PC-9 (cell line): ENCODE measurements at regions not wholly inside any gene's neighbourhood (a gene's known extent, or its start where the extent isn't known, plus 50 kb on each side); places are given as distances from the start of the nearest gene placed in this dataset.

Experiments
- BruUV-seq: library from RNA; stranded (reverse); fragments of 400-500 nt; replicated peaks from 2 replicates; lab custom pipeline; 2021; lab: Mats Ljungman, UMichigan
- CTCF ChIA-PET: fragments of 300-600 bp; sonication (Branson Sonifier 250); formaldehyde crosslinking; loops from one replicate; lab custom pipeline; 2022; ENCODE audit warnings: antibody characterized with exemption; lab: Charles Lee
- POLR2A ChIA-PET: fragments of 300-600 bp; sonication (Branson Sonifier 250); formaldehyde crosslinking; loops from one replicate; lab custom pipeline; 2022; ENCODE audit warnings: antibody characterized with exemption; ENCODE audit not compliant: unreplicated experiment; lab: Charles Lee
- DNase-seq, 2 experiments: peaks; one replicate each; pipeline versions ENCODE4 v3.0.0 to v3.0.0-alpha.2; 2015 to 2022; ENCODE audit warnings: mixed read lengths in 1 of 2
- H2AFZ ChIP-seq: fragments of 200-600 bp; sonication (generic); 2 replicates; pipeline ENCODE4 v1.8.1; 2017; ENCODE audit warnings: antibody characterized with exemption
- H3F3A ChIP-seq: fragments of 200-600 bp; sonication (generic); 2 replicates; pipeline ENCODE4 v1.8.1; 2017; ENCODE audit warnings: antibody characterized with exemption, mild to moderate bottlenecking, low read depth; ENCODE audit not compliant: insufficient read depth
- H3K27ac ChIP-seq: fragments of 200-600 bp; sonication (generic); 2 replicates; pipeline ENCODE4 v1.6.1; 2016; ENCODE audit warnings: mixed run types
- H3K27me3 ChIP-seq: fragments of 200-600 bp; sonication (generic); 2 replicates; pipeline ENCODE4 v1.6.1; 2016; ENCODE audit warnings: low read depth, mixed run types; ENCODE audit not compliant: insufficient read depth
- H3K36me3 ChIP-seq: fragments of 200-600 bp; sonication (generic); 2 replicates; pipeline ENCODE4 v1.6.1; 2016; ENCODE audit warnings: low read depth, mixed run types
- H3K4me1 ChIP-seq: fragments of 200-600 bp; sonication (generic); replicated peaks from 2 replicates; pipeline ENCODE4 v1.6.1; 2016; ENCODE audit warnings: mixed run types; ENCODE audit not compliant: insufficient read depth
- H3K4me2 ChIP-seq: fragments of 200-600 bp; sonication (generic); 2 replicates; pipeline ENCODE4 v1.6.1; 2017; ENCODE audit warnings: mixed run types
- H3K4me3 ChIP-seq: fragments of 200-600 bp; sonication (generic); 2 replicates; pipeline ENCODE4 v1.6.1; 2016; ENCODE audit warnings: mixed run types
- H3K79me2 ChIP-seq: fragments of 200-600 bp; sonication (generic); 2 replicates; pipeline ENCODE4 v1.6.1; 2017; ENCODE audit warnings: low read depth, mixed run types
- H3K9me2 ChIP-seq: fragments of 200-600 bp; sonication (generic); 2 replicates; pipeline ENCODE4 v1.8.1; 2017; ENCODE audit warnings: mild to moderate bottlenecking; ENCODE audit not compliant: insufficient read depth
- H3K9me3 ChIP-seq: fragments of 200-600 bp; sonication (generic); 2 replicates; pipeline ENCODE4 v1.8.1; 2016; ENCODE audit warnings: low read depth; ENCODE audit not compliant: insufficient read depth
- H4K20me1 ChIP-seq: fragments of 200-600 bp; sonication (generic); 2 replicates; pipeline ENCODE4 v1.8.1; 2017; ENCODE audit not compliant: insufficient read depth
- CTCF ChIP-seq: fragments of 200-600 bp; sonication (generic); conservative IDR thresholded peaks from 2 replicates; pipeline ENCODE4 v1.6.1; 2017; ENCODE audit warnings: mixed run types, antibody characterized with exemption, mild to moderate bottlenecking, moderate library complexity
- EZH2 ChIP-seq: fragments of 200-600 bp; sonication (generic); IDR thresholded peaks from 2 replicates; pipeline ENCODE4 v1.8.0; 2017; ENCODE audit warnings: antibody characterized with exemption, low read depth
- intact Hi-C: fragments of 100-400 bp; cut with micrococcal nuclease; formaldehyde crosslinking; loops from one replicate; pipeline ENCODE4 v1.10.0; 2022; ENCODE audit not compliant: unreplicated experiment

- no peak for TF ChIP-seq EZH2
- TF ChIP-seq CTCF: no peak
- no TSS peak for BruUV-seq
- CTCF ChIA-PET: no interaction called here
Measured at GRCh38 chr6:71198908-71199307, 89.7 kb upstream of the OGFRL1 start.

GRCh38 chr6:71199736-71200135, 88.9 kb upstream of the OGFRL1 start:
- no peak for DNase-seq
- Histone ChIP-seq H3K36me3 (no peaks in the 10 kb centered on the region), H3K4me2 (no peak overlapping the region), H3K9me2 (no peaks in the 10 kb centered on the region), H4K20me1 (no peaks in the 10 kb centered on the region), H3K79me2 (no peaks in the 10 kb centered on the region), H3F3A (no peaks in the 10 kb centered on the region), H2AFZ (no peak overlapping the region), H3K27ac (no peak overlapping the region), H3K9me3 (no peaks in the 10 kb centered on the region), H3K27me3 (no peaks in the 10 kb centered on the region), H3K4me1 (no peaks in the 10 kb centered on the region; the same call in 1 of the 2 replicates), H3K4me3 (no peak overlapping the region)
- intact Hi-C loops: loop anchor here (10.0 kb wide), 1 partner anchor 885 kb away; no protein-coding TSS in a partner anchor
- ChIA-PET CTCF (no interaction called here), POLR2A (no interaction called here)
- no TSS peak for BruUV-seq
- TF ChIP-seq CTCF (no peak), EZH2 (no peak)

More at GRCh38 chr6:71198908-71199307, 89.7 kb upstream of the OGFRL1 start:
- no peak overlapping the region for H3K4me2 ChIP-seq
- H2AFZ ChIP-seq: no peak overlapping the region
- H3K27ac ChIP-seq: no peak overlapping the region
- H3K9me2 ChIP-seq: no peaks in the 10 kb centered on the region
- H3K27me3 ChIP-seq: no peaks in the 10 kb centered on the region
- H3K36me3 ChIP-seq: no peaks in the 10 kb centered on the region
- H3K79me2 ChIP-seq: no peaks in the 10 kb centered on the region
- H3K4me3 ChIP-seq: no peak overlapping the region
- H3K9me3 ChIP-seq: no peaks in the 10 kb centered on the region
- intact Hi-C loops: loop anchor here (10.0 kb wide), 1 partner anchor 886 kb away; no protein-coding TSS in a partner anchor
- POLR2A ChIA-PET: no interaction called here
- H3K4me1 ChIP-seq: no peaks in the 10 kb centered on the region; the same call in 1 of the 2 replicates
- no peaks in the 10 kb centered on the region for H4K20me1 ChIP-seq
- no peak for DNase-seq
- no peaks in the 10 kb centered on the region for H3F3A ChIP-seq

- Histone ChIP-seq H3K9me2 (no peaks in the 10 kb centered on the region), H3K27ac (no peak overlapping the region), H3F3A (no peaks in the 10 kb centered on the region), H3K4me3 (no peak overlapping the region), H3K79me2 (no peaks in the 10 kb centered on the region), H3K36me3 (no peaks in the 10 kb centered on the region), H2AFZ (no peak overlapping the region), H3K9me3 (no peaks in the 10 kb centered on the region), H4K20me1 (no peaks in the 10 kb centered on the region), H3K4me1 (no peaks in the 10 kb centered on the region), H3K4me2 (no peak overlapping the region), H3K27me3 (no peaks in the 10 kb centered on the region)
- no peak for DNase-seq
- BruUV-seq: no TSS peak
- TF ChIP-seq EZH2 (no peak), CTCF (no peak)
- CTCF ChIA-PET: no interaction called here
- POLR2A ChIA-PET: interaction anchor here (0.5 kb wide), 1 partner anchor 85 kb away, joined by 5 read pairs; no protein-coding TSS in a partner anchor
- intact Hi-C loops: no loop called here
Measured at GRCh38 chr6:71203206-71203605, 85.4 kb upstream of the OGFRL1 start.
